Activated CD8-positive, alpha-beta T cell treated with anti-CD3 and anti-CD28 coated beads, Interleukin-2, amount 10 ng/mL, durations not matched to agents 7 days and 5 days (primary cell): ENCODE measurements at regions not wholly inside any gene's neighbourhood (a gene's known extent, or its start where the extent isn't known, plus 50 kb on each side); places are given as distances from the start of the nearest gene placed in this dataset.
"Not testable (repeated sequence)": the region's sequence is repeated elsewhere in the genome, so short reads cannot be mapped to it uniquely, and the experiment has no call there.

Experiments used
- ATAC-seq: fragments of 150-1000 bp; cut with Tn5 transposase; one replicate; pipeline ENCODE4 v1.10.0; 2021; ENCODE audit warnings: moderate library complexity
- CTCF ChIA-PET: fragments of 350-600 bp; sonication (Branson Sonifier 250); formaldehyde crosslinking; loops from one replicate; lab custom pipeline; 2021; ENCODE audit warnings: antibody characterized with exemption; lab: Charles Lee
- POLR2A ChIA-PET: fragments of 350-600 bp; sonication (Branson Sonifier 250); formaldehyde crosslinking; loops from one replicate; lab custom pipeline; 2021; ENCODE audit warnings: antibody characterized with exemption; lab: Charles Lee
- DNase-seq: peaks from one replicate; pipeline ENCODE4 v3.0.0-alpha.2; 2020
- H3K27ac Mint-ChIP-seq: one replicate; pipeline ENCODE4 v1.8.0; 2021; ENCODE audit warnings: mild to moderate bottlenecking, mixed read lengths
- H3K27me3 Mint-ChIP-seq: one replicate; pipeline ENCODE4 v1.8.0; 2021; ENCODE audit warnings: low read depth, mixed read lengths
- H3K36me3 Mint-ChIP-seq: one replicate; pipeline ENCODE4 v1.8.0; 2021; ENCODE audit warnings: low read depth, mixed read lengths
- H3K4me1 Mint-ChIP-seq: one replicate; pipeline ENCODE4 v1.8.0; 2021; ENCODE audit warnings: low read depth, mixed read lengths
- H3K4me3 Mint-ChIP-seq: one replicate; pipeline ENCODE4 v1.8.0; 2021; ENCODE audit warnings: mild to moderate bottlenecking, mixed read lengths
- H3K9me3 Mint-ChIP-seq: one replicate; pipeline ENCODE4 v1.8.0; 2022; ENCODE audit warnings: mixed read lengths; ENCODE audit not compliant: insufficient read depth

GRCh38 chr12:86387591-86388145, 131.5 kb upstream of the MGAT4C start:
- ChIA-PET POLR2A (no interaction called here), CTCF (no interaction called here)
- H3K27me3 Mint-ChIP-seq, result no peaks in the 10 kb centered on the region

GRCh38 chr12:86383759-86384158, 127.6 kb upstream of the MGAT4C start:
- CTCF ChIA-PET, H3K27ac Mint-ChIP-seq, H3K36me3 Mint-ChIP-seq, H3K4me3 Mint-ChIP-seq, H3K4me1 Mint-ChIP-seq, ATAC-seq, DNase-seq, POLR2A ChIA-PET, H3K9me3 Mint-ChIP-seq, H3K27me3 Mint-ChIP-seq: not testable (repeated sequence)

More at GRCh38 chr12:86387591-86388145, 131.5 kb upstream of the MGAT4C start:
- H3K9me3 Mint-ChIP-seq, result peaks cover 8% of the 10 kb centered on the region
- no peaks in the 10 kb centered on the region for H3K4me1 Mint-ChIP-seq
- no peaks in the 10 kb centered on the region for H3K36me3 Mint-ChIP-seq
- ATAC-seq (no peak), DNase-seq (no peak)
- no peak overlapping the region for H3K4me3 Mint-ChIP-seq
- no peak overlapping the region for H3K27ac Mint-ChIP-seq

GRCh38 chr12:86379337-86379736, 123.1 kb upstream of the MGAT4C start:
- ChIA-PET POLR2A (no interaction called here), CTCF (no interaction called here)
- DNase-seq, result no peak
- no peak overlapping the region for H3K27ac Mint-ChIP-seq
- H3K27me3 Mint-ChIP-seq, result no peaks in the 10 kb centered on the region
- ATAC-seq, result no peak
- no peaks in the 10 kb centered on the region for H3K36me3 Mint-ChIP-seq
- H3K4me3 Mint-ChIP-seq, result no peak overlapping the region
- H3K4me1 Mint-ChIP-seq, result no peaks in the 10 kb centered on the region
- peaks cover 11% of the 10 kb centered on the region for H3K9me3 Mint-ChIP-seq

DNA sequence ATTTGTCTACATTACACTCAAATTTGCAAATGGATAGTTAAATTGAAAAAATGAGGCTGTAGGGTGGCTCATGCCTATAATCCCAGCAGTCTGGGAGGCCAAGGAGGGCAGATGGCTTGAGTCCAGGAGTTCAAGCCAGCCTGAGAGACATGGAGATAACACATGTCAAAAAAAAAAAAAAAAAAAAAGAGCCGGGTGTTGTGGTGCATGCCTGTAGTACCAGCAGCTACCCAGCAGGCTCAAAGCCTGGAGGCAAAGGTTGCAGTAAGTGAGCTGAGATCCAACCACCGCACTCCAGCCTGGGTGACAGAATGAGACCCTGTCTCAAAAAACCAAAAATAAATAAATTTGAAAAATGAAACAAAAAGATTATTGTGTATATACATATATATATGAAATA, 119.9 kb upstream of the MGAT4C start:
- Mint-ChIP-seq H3K27ac (no peak overlapping the region), H3K9me3 (peaks cover 3% of the 10 kb centered on the region), H3K27me3 (no peaks in the 10 kb centered on the region), H3K36me3 (no peaks in the 10 kb centered on the region), H3K4me1 (no peaks in the 10 kb centered on the region), H3K4me3 (no peak overlapping the region)
- ChIA-PET CTCF (no interaction called here), POLR2A (no interaction called here)
- ATAC-seq (no peak), DNase-seq (no peak)

- ChIA-PET POLR2A (no interaction called here), CTCF (no interaction called here)
- H3K36me3 Mint-ChIP-seq, result no peaks in the 10 kb centered on the region
- ATAC-seq (no peak), DNase-seq (no peak)
- H3K4me1 Mint-ChIP-seq, result no peaks in the 10 kb centered on the region
- H3K27ac Mint-ChIP-seq, result no peak overlapping the region
- peaks cover 3% of the 10 kb centered on the region for H3K9me3 Mint-ChIP-seq
- H3K4me3 Mint-ChIP-seq, result no peak overlapping the region
- no peaks in the 10 kb centered on the region for H3K27me3 Mint-ChIP-seq
These were observed 117.6 kb upstream of the MGAT4C start for GRCh38 chr12:86373813-86374212.

- DNase-seq (no peak), ATAC-seq (no peak)
- Mint-ChIP-seq H3K4me1 (no peaks in the 10 kb centered on the region), H3K9me3 (peaks cover 9% of the 10 kb centered on the region), H3K27me3 (no peaks in the 10 kb centered on the region), H3K4me3 (no peak overlapping the region), H3K27ac (no peak overlapping the region), H3K36me3 (no peaks in the 10 kb centered on the region)
- POLR2A ChIA-PET, result no interaction called here
- CTCF ChIA-PET, result no interaction called here
These were observed 110.9 kb upstream of the MGAT4C start for GRCh38 chr12:86367137-86367536.

DNA sequence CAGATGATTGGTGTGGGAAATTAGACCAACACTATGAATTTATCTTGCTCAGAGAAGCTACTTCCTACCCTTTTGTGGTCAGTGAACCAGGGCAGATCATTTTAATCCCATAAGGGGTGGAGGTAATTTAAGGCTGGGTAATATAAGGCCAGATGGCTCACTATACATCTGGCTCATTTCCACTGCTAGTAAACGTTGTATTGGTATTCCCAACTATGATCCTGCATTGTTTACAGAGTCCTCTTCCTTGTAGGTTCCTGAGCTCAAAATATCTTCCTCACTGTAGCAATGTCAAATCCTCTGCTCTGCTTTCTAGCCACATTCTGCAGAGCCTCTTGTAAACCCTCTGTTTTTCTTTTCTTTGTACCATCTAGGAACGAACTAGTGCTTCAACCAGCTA, 93.0 kb upstream of the MGAT4C start:
- POLR2A ChIA-PET, result no interaction called here
- Mint-ChIP-seq H3K4me3 (no peak overlapping the region), H3K27me3 (no peaks in the 10 kb centered on the region), H3K9me3 (no peaks in the 10 kb centered on the region), H3K27ac (no peak overlapping the region), H3K4me1 (no peaks in the 10 kb centered on the region), H3K36me3 (no peaks in the 10 kb centered on the region)
- ATAC-seq (no peak), DNase-seq (no peak)
- CTCF ChIA-PET, result no interaction called here

- H3K4me3 Mint-ChIP-seq, result no peak overlapping the region
- ChIA-PET POLR2A (no interaction called here), CTCF (no interaction called here)
- H3K4me1 Mint-ChIP-seq, result no peaks in the 10 kb centered on the region
- no peak for ATAC-seq
- H3K36me3 Mint-ChIP-seq, result no peaks in the 10 kb centered on the region
- no peaks in the 10 kb centered on the region for H3K27me3 Mint-ChIP-seq
- no peak for DNase-seq
- no peaks in the 10 kb centered on the region for H3K9me3 Mint-ChIP-seq
- H3K27ac Mint-ChIP-seq, result no peak overlapping the region
These were observed 77.8 kb upstream of the MGAT4C start for GRCh38 chr12:86333955-86334522.

- ATAC-seq (no peak), DNase-seq (no peak)
- H3K36me3 Mint-ChIP-seq, result no peaks in the 10 kb centered on the region
- no peak overlapping the region for H3K27ac Mint-ChIP-seq
- no peaks in the 10 kb centered on the region for H3K4me1 Mint-ChIP-seq
- CTCF ChIA-PET, result no interaction called here
- POLR2A ChIA-PET, result no interaction called here
- H3K4me3 Mint-ChIP-seq, result no peak overlapping the region
- H3K9me3 Mint-ChIP-seq, result no peaks in the 10 kb centered on the region
- no peaks in the 10 kb centered on the region for H3K27me3 Mint-ChIP-seq
These were observed 75.3 kb upstream of the MGAT4C start for GRCh38 chr12:86331457-86331856.

GRCh38 chr12:86331012-86331411, 74.8 kb upstream of the MGAT4C start:
- Mint-ChIP-seq H3K27ac (no peak overlapping the region), H3K4me3 (no peak overlapping the region), H3K9me3 (no peaks in the 10 kb centered on the region), H3K27me3 (no peaks in the 10 kb centered on the region), H3K4me1 (no peaks in the 10 kb centered on the region), H3K36me3 (no peaks in the 10 kb centered on the region)
- ChIA-PET CTCF (no interaction called here), POLR2A (no interaction called here)
- ATAC-seq (no peak), DNase-seq (no peak)

DNA sequence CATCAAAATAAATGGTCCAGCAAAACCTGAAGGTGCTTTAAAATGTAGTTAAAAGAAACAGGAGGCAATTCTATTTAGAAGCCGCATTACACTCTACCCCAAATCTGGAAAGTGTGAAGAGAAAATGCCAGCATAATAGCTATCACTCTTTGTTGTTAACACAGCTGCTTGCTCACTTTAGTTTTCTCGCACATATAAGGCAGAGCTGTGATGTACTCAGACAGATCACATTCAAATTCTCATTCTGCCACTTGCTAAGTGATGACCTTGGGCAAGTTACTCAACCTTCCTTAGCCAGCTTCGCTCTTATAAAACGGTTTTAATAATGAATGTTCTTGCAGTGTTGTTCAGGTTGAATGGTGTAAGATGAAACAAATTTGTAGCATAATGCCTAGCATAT, 56.0 kb upstream of the MGAT4C start:
- CTCF ChIA-PET, result no interaction called here
- Mint-ChIP-seq H3K9me3 (no peaks in the 10 kb centered on the region), H3K27me3 (no peaks in the 10 kb centered on the region), H3K36me3 (no peaks in the 10 kb centered on the region), H3K4me1 (no peaks in the 10 kb centered on the region), H3K27ac (no peak overlapping the region), H3K4me3 (no peak overlapping the region)
- POLR2A ChIA-PET, result no interaction called here
- ATAC-seq, result no peak
- DNase-seq, result no peak
